ENCODE measurements at regions not wholly inside any gene's neighbourhood (a gene's known extent, or its start where the extent isn't known, plus 50 kb on each side); places are given as distances from the start of the nearest gene placed in this dataset.

GRCh38 chrX:43008356-43008755 is 230.4 kb upstream of the PPP1R2C start:
- no peak overlapping the region for H3K4me3 ChIP-seq (ENCODE audit: low read depth, low read length)
- TF ChIP-seq, protein P1, sequence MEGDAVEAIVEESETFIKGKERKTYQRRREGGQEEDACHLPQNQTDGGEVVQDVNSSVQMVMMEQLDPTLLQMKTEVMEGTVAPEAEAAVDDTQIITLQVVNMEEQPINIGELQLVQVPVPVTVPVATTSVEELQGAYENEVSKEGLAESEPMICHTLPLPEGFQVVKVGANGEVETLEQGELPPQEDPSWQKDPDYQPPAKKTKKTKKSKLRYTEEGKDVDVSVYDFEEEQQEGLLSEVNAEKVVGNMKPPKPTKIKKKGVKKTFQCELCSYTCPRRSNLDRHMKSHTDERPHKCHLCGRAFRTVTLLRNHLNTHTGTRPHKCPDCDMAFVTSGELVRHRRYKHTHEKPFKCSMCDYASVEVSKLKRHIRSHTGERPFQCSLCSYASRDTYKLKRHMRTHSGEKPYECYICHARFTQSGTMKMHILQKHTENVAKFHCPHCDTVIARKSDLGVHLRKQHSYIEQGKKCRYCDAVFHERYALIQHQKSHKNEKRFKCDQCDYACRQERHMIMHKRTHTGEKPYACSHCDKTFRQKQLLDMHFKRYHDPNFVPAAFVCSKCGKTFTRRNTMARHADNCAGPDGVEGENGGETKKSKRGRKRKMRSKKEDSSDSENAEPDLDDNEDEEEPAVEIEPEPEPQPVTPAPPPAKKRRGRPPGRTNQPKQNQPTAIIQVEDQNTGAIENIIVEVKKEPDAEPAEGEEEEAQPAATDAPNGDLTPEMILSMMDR (IDR thresholded peaks at IDR 0.05; ENCODE audit: low read depth, low read length) = no peak

DNA sequence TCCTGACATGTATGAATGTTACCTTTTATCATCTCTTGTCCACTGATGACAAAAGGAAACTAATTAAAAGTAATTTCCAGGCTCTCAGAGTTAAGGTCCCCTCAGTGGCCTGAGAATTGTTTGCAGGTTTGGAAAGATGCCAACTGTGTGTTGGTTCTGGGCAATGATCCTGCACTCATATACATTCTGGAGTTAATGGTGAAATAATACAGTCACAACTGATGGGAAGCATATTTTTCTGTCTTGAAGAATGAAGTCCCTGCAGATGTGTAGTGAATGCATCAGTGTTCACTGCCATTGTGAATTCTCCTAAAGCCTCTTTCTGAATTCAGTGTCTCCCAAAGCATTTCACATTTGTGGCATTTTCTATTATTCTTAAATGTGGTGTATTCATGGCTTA is 238.1 kb upstream of the PPP1R2C start:
- TF ChIP-seq, protein P1 (IDR thresholded peaks at IDR 0.05; ENCODE audit: low read depth, low read length) = no peak
- H3K4me3 ChIP-seq (ENCODE audit: low read depth, low read length) = no peak overlapping the region

- H3K4me3 ChIP-seq (ENCODE audit: low read depth, low read length) = no peak overlapping the region
- TF ChIP-seq, protein P1 (IDR thresholded peaks at IDR 0.05; ENCODE audit: low read depth, low read length) = no peak
Measured at GRCh38 chrX:43018031-43018430, 240.1 kb upstream of the PPP1R2C start.

GRCh38 chrX:43019021-43019420 is 241.1 kb upstream of the PPP1R2C start:
- H3K4me3 ChIP-seq (ENCODE audit: low read depth, low read length) = no peak overlapping the region
- TF ChIP-seq, protein P1 (IDR thresholded peaks at IDR 0.05; ENCODE audit: low read depth, low read length) = no peak

GRCh38 chrX:43025806-43026315 is 247.9 kb upstream of the PPP1R2C start:
- TF ChIP-seq, protein P1 (IDR thresholded peaks at IDR 0.05; ENCODE audit: low read depth, low read length) = no peak
- no peak overlapping the region for H3K4me3 ChIP-seq (ENCODE audit: low read depth, low read length)

DNA sequence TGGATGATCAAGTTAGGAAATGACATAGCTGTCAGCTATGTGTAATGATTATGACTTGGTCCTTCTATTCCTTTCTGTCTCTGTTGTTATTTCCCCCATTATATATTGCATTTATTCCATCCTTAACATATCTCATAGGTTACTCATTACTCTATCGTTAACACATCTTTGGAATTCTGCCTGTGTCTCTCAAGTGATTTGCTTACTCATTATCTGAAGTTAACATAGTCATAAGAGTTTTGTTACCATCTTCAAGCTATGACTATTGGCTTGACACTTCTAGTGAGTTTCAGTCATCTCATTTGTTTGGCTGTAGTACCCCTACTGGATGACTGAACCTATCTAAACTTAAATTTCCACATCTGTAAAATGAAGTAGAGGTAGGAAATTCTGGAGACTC is 286.1 kb upstream of the PPP1R2C start:
- TF ChIP-seq, protein P1 (IDR thresholded peaks at IDR 0.05; ENCODE audit: low read depth, low read length) = no peak
- H3K4me3 ChIP-seq (ENCODE audit: low read depth, low read length) = no peak overlapping the region

DNA sequence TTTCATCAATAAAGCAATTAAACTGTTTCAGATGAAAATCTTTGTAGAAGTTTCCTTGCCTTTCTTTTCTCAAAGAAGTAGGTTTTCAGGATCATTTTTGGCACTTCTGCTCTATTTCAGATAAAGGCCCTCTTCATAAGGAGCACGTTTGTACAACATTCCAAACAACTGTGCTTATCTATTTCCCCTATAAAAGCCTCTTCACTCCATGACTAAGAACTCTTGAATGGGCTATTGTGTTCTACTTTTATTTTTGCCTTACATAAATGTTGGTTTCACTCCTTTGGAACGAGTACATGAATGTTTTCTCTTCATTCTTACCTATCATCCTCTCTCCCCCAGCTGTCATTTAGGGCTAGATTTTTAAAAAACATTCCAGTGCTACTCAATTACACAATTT is 288.0 kb upstream of the PPP1R2C start:
- TF ChIP-seq, protein P1 (IDR thresholded peaks at IDR 0.05; ENCODE audit: low read depth, low read length) = no peak
- no peak overlapping the region for H3K4me3 ChIP-seq (ENCODE audit: low read depth, low read length)

All from WI38 (cell line).